Osteoblast (primary cell): ENCODE measurements at regions not wholly inside any gene's neighbourhood (a gene's known extent, or its start where the extent isn't known, plus 50 kb on each side); places are given as distances from the start of the nearest gene placed in this dataset.

Experiments used
- DNase-seq: peaks from one replicate; pipeline ENCODE4 v3.0.0; 2011; ENCODE audit warnings: low spot score, mixed read lengths; ENCODE audit not compliant: insufficient read length; ENCODE audit errors: missing footprints
- H2AFZ ChIP-seq: 2 replicates; pipeline ENCODE4 v1.6.0; 2011; ENCODE audit warnings: mild to moderate bottlenecking, low read length
- H3K27ac ChIP-seq: 2 replicates; pipeline ENCODE4 v1.5.1; 2011; ENCODE audit warnings: mild to moderate bottlenecking, low read depth, low read length, moderate library complexity
- H3K27me3 ChIP-seq: 2 replicates; pipeline ENCODE4 v1.6.0; 2012; ENCODE audit warnings: mild to moderate bottlenecking, control low read depth, inconsistent platforms, low read length, moderate library complexity; ENCODE audit not compliant: insufficient read depth
- H3K36me3 ChIP-seq: 2 replicates; pipeline ENCODE4 v1.5.1; 2011; ENCODE audit warnings: mild to moderate bottlenecking, low read length, control low read depth, moderate library complexity; ENCODE audit not compliant: insufficient read depth
- H3K4me1 ChIP-seq: 2 replicates; pipeline ENCODE4 v1.5.1; 2011; ENCODE audit warnings: mild to moderate bottlenecking, low read length, control low read depth, moderate library complexity; ENCODE audit not compliant: insufficient read depth
- H3K4me2 ChIP-seq: 2 replicates; pipeline ENCODE4 v1.6.0; 2011; ENCODE audit warnings: mild to moderate bottlenecking, low read length; ENCODE audit not compliant: insufficient read depth
- H3K4me3 ChIP-seq: fragments of 200-600 bp; sonication (generic); 3 replicates; pipeline ENCODE4 v1.5.1; 2012; ENCODE audit warnings: mild to moderate bottlenecking, low read length, inconsistent platforms; ENCODE audit not compliant: insufficient read depth
- H3K79me2 ChIP-seq: 2 replicates; pipeline ENCODE4 v1.6.0; 2012; ENCODE audit warnings: mild to moderate bottlenecking, low read length, control low read depth, inconsistent platforms; ENCODE audit not compliant: insufficient read depth
- H3K9me3 ChIP-seq: 2 replicates; pipeline ENCODE4 v1.5.1; 2011; ENCODE audit warnings: low read depth, low read length, control low read depth
- H4K20me1 ChIP-seq: 2 replicates; pipeline ENCODE4 v1.6.0; 2012; ENCODE audit warnings: mild to moderate bottlenecking, low read length, control low read depth; ENCODE audit not compliant: insufficient read depth
- TF ChIP-seq, protein P1 (sequence below): IDR thresholded peaks from 2 replicates; pipeline ENCODE4 v1.5.1; 2011; ENCODE audit warnings: mild to moderate bottlenecking, low read depth, low read length, moderate library complexity; ENCODE audit errors: extremely low read depth

DNA sequence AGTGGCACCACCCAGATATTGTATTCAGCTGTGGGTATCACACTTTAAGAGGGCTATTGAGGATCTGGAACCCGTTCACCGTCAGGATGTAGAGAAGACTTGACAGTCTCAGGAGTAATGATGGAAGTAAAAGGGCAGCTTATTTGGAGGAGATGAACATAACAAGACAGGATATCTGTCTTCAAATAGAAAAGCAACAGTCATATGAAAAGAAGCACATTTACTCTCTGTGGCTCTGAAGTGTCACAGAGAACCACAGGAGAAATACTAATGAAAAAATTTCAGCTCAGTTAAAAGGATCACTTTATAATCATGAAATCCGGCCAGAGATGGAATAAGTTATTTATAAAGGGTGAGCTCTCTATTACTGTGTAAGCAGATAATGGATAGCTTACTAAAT, 200.8 kb downstream of the FAM76B start:
- no peaks in the 10 kb centered on the region for H4K20me1 ChIP-seq
- no peaks in the 10 kb centered on the region for H3K36me3 ChIP-seq
- H3K4me1 ChIP-seq = peaks cover 31% of the 10 kb centered on the region
- no peak overlapping the region for H3K4me3 ChIP-seq
- TF ChIP-seq, protein P1, sequence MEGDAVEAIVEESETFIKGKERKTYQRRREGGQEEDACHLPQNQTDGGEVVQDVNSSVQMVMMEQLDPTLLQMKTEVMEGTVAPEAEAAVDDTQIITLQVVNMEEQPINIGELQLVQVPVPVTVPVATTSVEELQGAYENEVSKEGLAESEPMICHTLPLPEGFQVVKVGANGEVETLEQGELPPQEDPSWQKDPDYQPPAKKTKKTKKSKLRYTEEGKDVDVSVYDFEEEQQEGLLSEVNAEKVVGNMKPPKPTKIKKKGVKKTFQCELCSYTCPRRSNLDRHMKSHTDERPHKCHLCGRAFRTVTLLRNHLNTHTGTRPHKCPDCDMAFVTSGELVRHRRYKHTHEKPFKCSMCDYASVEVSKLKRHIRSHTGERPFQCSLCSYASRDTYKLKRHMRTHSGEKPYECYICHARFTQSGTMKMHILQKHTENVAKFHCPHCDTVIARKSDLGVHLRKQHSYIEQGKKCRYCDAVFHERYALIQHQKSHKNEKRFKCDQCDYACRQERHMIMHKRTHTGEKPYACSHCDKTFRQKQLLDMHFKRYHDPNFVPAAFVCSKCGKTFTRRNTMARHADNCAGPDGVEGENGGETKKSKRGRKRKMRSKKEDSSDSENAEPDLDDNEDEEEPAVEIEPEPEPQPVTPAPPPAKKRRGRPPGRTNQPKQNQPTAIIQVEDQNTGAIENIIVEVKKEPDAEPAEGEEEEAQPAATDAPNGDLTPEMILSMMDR = no peak
- H3K27me3 ChIP-seq = no peaks in the 10 kb centered on the region
- no peak overlapping the region for H3K4me2 ChIP-seq
- H3K9me3 ChIP-seq = no peaks in the 10 kb centered on the region
- no peaks in the 10 kb centered on the region for H3K79me2 ChIP-seq
- no peak for DNase-seq
- H2AFZ ChIP-seq = peak overlapping the region; percentile 10
- no peak overlapping the region for H3K27ac ChIP-seq

- H3K79me2 ChIP-seq = no peaks in the 10 kb centered on the region
- no peaks in the 10 kb centered on the region for H3K9me3 ChIP-seq
- H3K27ac ChIP-seq = no peak overlapping the region
- H3K36me3 ChIP-seq = no peaks in the 10 kb centered on the region
- no peak overlapping the region for H3K4me2 ChIP-seq
- no peak overlapping the region for H3K4me3 ChIP-seq
- no peak for DNase-seq
- H3K4me1 ChIP-seq = peaks cover 22% of the 10 kb centered on the region
- H3K27me3 ChIP-seq = no peaks in the 10 kb centered on the region
- no peak overlapping the region for H2AFZ ChIP-seq
- TF ChIP-seq, protein P1 = no peak
- H4K20me1 ChIP-seq = no peaks in the 10 kb centered on the region
These were observed 202.9 kb downstream of the FAM76B start for GRCh38 chr11:95586661-95587060.

DNA sequence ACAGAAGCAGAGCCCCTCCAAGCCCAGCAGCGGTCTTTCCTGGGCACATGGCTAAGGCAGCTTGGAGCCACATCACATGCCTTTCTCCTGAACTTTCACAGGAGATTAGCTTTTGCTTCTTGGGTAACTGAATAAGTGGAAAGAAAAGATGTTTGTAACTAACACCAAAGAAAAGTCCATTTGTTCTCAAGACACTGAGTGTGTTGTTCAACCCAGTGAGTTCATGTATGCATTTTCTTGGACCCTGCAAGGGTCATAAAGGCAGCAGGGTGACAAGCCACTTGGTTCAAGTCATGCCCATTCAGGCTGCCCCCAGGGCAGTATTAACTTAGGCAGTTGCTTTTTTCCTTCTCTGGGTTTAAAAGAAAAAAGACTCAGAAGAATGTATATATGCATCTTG, 203.4 kb downstream of the FAM76B start:
- peaks cover 22% of the 10 kb centered on the region for H3K4me1 ChIP-seq
- no peaks in the 10 kb centered on the region for H3K27me3 ChIP-seq

DNA sequence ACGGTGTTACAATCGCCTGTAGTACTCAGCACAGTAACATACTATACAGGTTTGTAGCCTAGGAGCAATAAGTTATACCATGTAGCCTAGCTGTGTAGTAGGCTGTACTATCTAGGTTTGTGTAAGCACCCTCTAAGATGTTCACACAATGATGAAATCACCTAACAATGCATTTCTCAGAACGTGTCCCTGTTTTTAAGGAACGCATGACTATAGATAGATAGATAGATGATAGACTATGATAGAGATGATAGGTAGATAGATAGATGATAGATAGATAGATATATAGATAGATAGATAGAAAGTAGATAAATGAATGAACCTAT, 203.9 kb downstream of the FAM76B start:
- H3K4me3 ChIP-seq = no peak overlapping the region
- no peaks in the 10 kb centered on the region for H3K27me3 ChIP-seq
- H3K27ac ChIP-seq = peak overlapping the region; percentile 72
- no peaks in the 10 kb centered on the region for H3K36me3 ChIP-seq
- H4K20me1 ChIP-seq = no peaks in the 10 kb centered on the region
- no peaks in the 10 kb centered on the region for H3K79me2 ChIP-seq
- no peak overlapping the region for H2AFZ ChIP-seq
- no peak overlapping the region for H3K4me2 ChIP-seq
- TF ChIP-seq, protein P1 = no peak
- DNase-seq = no peak
- peaks cover 22% of the 10 kb centered on the region for H3K4me1 ChIP-seq
- H3K9me3 ChIP-seq = no peaks in the 10 kb centered on the region

More for the DNA sequence above, 203.4 kb downstream of the FAM76B start:
- Histone ChIP-seq H3K79me2 (no peaks in the 10 kb centered on the region), H4K20me1 (no peaks in the 10 kb centered on the region), H2AFZ (no peak overlapping the region), H3K4me3 (no peak overlapping the region), H3K36me3 (no peaks in the 10 kb centered on the region), H3K9me3 (no peaks in the 10 kb centered on the region), H3K27ac (peak overlapping the region; percentile 72), H3K4me2 (no peak overlapping the region)
- DNase-seq = no peak
- TF ChIP-seq, protein P1 = no peak
